Midbrain (tissue), 1 donor: ENCODE measurements at regions not wholly inside any gene's neighbourhood (a gene's known extent, or its start where the extent isn't known, plus 50 kb on each side); places are given as distances from the start of the nearest gene placed in this dataset.

ENCODE experiments used
- DNase-seq: peaks from one replicate; lab custom pipeline; 2025; lab: John Stamatoyannopoulos, UW

DNA sequence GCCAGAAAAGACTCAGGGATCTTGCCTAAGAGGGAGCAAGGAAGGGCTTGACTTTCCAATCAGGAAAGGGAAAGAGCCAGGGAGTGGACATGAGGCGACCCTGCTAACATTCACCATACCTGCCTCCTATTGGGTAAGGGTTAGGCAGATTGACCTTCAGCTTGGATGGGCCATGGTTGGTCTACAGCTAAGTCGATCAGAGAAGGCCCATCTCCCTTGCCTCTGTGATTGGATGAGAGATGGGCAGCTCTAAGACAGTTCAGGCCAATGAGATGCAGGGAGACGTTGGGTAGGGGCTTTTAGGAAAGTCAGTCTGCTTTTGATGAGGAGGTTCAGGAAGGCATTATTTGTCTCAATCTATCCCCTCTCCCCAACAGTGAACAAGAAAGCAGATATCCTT is 135.0 kb upstream of the STC2 start:
- DNase-seq, result no peak

DNA sequence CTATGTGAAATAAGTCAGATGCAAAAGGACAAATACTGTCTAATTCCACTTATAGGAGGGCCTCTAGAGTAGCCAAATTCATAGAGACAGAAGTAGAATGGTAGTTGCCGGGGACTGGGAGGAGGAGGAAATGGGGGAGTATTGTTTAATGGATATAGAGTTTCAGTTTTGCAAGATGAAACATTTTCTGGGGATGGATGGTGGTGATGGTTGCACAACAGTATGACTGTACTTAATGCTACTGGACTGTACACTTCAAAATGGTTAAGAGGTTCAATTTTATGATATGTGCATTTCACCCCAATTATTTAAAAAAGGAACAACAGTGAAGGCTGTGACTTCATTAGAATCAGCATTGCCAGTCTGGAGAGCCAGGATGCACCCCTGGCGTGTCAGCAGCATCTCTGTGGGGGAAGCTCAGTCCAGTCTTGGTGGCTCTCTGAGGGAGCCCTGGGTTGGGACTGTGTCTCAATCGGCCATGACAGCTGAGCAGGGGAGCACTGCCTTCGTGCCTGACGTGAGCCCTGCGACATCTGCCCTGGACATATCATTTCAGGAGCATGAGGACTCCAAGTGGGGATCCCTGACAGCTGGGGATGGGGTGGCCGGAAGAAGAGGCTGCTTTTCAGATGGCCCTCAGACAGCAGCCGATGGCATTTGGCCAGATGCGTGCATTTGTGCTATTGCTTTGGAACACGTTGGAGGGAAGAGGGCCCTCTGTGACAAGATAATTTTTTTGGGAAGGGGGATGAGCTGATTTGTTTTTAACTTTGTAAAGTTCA is 130.8 kb upstream of the STC2 start:
- no peak for DNase-seq

DNA sequence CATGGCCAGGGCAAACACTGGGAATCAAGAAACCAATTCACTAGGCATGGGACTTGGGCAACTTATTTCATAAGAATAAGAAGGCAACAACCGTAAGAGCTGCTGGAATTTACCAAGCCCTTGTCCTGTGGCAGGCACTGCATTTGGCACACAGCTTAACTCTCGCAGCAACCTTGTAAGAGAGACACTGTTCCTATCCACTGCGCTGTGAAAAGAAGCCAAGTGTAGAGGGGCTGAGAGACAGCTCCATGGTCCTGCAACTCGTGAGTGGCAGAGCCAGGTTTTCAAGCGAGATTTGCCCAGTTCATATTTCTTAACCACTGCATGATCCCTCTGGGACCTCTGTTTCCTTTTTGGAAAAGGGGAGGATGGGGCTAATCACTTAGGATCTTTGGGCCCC is 129.3 kb upstream of the STC2 start:
- no peak for DNase-seq

DNA sequence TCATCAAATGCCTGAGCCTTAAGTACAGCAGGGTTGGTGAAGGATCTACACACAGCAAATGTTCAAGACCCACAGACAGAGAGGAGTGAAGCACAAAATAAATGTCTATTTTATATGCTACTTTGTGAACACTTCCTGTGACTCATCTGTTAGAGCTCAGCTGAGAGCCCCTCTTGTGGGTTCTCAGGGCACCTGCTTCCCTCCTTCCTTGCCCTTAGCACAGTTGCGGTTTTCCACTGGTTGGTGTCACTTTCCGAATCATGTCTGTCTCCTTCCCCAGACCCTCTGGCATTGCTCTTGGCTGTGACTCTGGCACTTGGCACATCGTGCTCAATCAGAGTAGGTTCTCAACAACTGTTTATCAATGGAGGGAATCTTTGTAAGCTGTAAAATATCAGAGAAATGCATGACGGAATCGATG is 128.5 kb upstream of the STC2 start:
- no peak for DNase-seq

DNA sequence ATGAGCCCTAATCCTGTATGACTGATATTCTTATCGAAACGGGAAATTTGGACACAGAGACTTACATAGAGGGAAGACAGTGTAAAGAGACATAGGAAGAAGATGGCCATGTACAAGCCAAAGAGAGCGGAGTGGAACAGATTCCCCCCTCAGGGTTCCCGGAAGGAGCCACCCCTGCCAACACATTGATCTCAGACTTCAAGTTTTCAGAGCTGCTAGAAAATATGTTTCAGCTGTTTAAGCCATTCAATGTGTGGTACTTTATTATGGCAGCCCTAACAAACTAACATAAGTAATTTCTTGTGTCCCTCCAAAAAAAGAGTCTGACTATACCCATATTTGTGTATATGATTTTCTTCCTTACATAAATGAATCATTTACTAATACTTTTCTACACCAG is 128.0 kb upstream of the STC2 start:
- no peak for DNase-seq

DNA sequence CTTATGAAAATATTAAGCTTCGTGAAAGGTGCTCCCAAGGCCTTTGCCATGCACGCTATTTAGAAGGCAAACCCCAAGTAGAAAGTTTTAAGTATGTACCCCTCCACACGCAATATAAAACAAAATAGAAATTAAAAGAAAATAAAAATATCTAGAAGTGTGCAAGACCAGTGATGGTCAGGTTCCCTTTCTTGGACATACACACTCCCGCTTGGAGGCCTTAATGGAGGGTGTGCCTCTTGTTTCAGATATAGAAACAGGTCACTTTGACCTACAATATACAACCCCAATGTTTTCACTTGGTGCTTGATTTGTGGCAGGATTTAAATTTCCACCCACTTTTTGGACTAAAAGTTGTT is 127.4 kb upstream of the STC2 start:
- no peak for DNase-seq

DNA sequence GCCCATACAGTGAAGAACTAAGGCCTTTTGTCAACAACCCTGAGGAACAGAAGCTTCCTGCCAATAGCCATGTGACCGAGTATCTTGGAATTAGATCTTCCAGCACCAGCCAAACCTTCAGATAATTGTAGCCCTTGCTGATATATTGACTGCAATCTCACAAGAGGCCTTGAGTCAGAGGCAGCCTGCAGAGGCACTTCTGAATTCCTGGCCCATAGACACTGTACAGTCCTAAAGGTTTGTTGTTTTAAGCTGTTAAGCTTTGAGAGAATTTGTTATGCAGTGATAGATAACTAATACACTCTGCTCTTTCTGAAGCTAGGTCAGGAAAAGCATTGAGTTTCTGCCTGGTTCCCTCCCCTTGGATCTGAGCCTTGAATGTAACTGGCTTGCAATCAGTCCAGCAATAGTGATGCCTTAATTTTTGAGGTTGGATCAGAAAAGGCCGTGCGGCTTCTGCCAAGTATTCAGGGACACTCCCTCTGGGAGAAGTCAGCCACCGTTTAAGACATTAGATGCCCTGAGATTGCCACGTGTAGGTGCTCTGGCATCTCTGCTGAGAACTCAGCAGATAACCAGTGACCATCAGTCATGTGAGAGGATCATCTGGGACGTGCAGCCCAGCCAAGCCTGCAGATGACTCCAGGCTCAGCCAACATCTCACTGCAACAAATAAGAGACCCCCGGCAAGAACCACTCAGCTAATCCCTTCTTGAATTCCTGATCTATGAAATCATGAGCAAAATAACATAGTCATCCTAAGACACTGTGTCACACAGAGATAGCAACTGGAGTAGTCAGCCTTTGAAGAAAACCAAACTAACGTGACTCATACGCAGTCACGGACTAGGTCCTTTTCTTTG is 126.8 kb upstream of the STC2 start:
- no peak for DNase-seq

DNA sequence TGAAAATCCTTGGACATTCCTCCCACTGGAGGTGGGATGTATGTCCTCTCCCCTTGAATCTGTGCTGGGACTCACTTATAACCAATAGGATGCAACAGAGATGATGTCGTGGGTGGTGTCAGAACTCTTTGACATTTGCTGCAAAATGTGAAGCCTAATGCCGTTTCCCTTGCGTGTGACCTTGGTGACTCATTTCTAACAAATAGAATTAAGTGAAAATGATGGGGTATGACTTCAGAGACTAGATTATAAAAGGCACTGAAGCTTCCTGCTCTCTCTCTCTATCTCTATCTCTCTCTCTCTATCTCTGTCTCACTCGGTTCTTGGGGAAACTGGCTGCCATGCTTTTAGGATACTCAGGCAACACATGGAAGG is 126.1 kb upstream of the STC2 start:
- no peak for DNase-seq

DNA sequence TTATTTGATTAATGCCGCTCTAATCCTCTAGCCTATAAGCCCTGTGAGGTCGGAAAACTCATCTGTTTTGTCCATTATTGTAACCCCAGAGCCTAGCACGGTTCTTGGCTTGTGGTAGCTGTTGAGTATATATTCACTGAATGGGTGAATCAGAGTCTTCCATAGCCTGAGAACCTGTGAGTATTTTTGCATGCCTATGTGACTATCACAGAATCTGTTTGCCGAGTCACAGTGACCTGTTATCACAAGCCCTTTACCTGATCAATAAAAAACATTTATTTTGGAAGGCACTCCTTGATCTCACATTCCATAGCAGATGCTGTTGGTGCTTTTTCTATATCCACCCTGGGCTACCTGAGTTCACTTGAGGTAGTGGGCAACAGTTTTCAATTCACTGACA is 125.0 kb upstream of the STC2 start:
- DNase-seq, result no peak

DNA sequence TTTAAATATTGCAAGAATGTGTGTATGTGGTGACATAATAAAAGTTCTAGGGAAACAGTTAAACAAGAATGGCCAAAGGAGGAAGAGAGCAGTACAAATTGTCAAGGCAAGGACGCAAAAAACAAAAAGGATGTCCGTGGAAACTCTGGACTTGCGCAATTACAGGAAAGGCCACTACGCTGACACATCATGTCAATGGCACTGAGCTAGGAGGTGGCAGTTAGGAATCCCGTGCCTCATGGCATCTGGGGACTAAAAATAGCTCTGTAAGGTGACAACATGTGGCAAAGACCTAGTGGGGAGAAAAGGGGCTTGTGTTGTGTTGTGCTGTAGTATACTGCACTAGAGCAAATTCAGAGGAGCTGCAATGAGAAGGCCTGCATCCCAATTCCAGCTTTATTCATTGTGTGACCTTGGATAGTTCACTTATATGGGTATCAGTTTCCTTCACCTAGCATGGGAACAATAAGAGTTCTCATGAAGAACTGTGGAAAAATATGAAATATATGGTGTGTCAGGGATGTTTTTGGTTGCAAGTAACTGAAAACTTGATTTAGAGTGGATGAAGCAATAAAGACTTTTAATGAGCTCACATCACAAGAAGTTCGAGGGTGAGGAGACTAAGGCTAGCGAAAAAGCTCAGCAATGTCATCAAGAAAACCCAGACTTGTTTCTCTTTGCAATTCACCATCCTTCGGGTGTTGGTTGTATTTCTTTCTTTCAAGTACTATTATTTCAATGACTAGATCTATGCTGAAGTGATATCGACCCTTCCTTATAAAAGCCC is 124.1 kb upstream of the STC2 start:
- no peak for DNase-seq

DNA sequence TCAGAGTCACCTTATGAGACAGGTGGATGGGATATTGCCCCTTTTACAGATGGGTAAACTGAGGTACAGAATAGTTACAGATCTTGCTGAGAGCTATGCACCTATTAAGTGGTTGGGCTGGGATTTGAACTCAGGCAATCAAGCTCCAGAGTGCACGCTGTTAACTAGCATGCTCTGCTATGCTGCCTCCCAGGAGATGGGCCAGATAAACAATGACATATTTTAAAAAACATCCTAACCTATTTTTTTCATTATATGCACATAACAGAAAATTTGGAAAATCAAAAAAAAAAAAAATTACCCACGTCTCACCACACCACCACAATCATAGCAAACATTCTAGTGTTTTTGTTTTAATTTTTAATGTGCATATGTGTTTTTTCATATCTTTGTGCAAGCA is 123.4 kb upstream of the STC2 start:
- no peak for DNase-seq

DNA sequence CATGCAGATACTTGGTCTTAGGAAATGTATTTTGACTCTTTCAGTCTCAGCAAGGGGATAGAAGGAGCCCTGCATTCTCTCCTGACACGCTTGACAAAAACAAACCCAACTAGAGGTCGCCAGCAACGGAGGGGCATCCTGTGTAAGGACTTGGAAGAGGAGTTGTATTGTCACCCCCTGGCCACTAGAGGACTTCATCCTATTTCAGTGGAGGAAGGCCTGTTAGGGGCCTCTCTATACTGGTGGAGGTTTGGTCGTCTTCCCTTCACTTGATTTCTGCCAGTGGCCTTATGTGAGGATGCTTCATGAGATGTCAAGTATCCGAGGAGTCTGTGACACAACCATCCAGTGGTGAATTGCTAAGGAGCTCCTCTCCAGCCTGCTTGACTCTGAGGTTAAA is 122.8 kb upstream of the STC2 start:
- no peak for DNase-seq

DNA sequence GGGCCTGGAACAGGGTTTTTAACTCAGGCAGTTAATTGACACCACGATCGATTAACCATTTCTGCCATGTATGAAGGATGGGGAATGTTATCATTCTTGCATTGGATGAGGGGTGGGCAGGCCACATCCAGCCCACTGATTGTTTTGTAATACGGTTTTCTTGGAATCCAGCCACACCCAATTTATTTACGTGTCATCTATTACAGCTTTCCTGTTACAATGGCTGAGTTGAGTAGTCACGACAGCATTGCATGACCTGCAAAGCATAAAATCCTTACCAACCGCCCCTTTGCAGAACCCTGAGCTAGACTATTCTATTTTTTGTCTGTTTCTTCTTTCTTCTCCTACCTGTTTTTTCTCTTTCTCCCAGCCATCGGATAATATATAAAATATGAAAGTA is 122.0 kb upstream of the STC2 start:
- DNase-seq, result no peak

DNA sequence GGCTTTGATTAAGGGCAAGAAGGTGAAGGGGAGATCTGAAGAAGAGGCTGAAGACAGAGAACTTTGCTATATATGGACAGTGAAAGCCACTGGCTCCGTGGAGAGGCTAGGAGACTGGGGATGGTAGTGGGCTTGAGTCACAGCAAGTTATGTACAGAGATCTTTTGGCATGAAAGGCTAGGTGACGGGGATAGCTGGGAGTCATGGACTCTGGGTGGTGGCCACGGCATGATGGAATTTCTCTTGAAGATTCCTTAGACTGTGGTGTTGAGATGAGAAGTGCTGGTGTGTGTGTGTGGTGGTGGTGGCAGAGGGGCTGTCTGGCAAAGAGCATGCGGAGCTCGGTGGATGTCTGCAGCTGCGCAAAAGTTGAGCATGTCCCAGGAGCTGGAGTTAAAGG is 120.6 kb upstream of the STC2 start:
- DNase-seq, result no peak

DNA sequence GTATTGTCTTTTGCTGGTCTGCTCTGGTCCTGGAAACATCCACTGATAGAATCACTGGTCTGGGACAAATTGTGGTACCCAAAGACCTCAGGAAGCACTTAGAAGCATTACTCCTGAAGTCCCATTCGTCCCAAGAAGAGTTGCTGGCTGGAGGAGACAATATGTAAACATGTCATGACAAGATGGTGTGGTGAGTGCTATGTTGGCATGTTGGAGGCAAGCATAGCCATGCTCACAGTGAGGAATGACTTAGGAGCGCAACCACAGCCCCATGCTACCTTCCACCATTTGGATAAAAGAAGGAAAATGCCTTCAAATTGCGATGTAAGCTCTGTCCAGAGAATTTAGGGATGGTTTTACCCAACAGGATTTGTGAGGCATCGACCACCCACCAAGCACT is 115.8 kb upstream of the STC2 start:
- no peak for DNase-seq

DNA sequence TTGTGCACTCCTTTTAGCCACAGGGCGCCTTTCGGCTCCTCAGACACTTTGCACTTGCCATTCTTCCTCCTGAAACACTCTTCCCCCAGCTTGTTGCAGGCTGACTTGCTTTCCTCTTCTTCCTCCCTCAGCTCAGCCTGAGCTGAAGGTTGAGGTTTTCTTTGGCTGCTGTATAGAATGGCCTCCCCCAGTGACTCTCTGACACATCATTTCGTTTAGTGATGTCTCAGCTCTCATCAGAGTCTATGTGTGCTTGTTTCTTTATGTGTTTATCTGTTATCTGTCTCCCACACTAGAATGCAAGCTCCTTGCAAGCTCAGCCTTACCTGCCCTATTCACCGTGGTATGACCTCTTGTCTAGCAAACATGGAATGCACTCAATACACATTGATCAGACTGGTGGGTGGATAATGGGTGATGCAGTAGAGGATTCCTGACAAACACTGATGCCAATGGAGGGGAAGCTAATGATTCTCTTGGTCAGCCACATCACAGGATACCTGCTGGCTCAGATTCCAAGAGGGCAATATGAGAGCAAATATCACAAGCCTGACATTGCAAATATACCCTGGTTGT is 112.9 kb upstream of the STC2 start:
- DNase-seq, result no peak

DNA sequence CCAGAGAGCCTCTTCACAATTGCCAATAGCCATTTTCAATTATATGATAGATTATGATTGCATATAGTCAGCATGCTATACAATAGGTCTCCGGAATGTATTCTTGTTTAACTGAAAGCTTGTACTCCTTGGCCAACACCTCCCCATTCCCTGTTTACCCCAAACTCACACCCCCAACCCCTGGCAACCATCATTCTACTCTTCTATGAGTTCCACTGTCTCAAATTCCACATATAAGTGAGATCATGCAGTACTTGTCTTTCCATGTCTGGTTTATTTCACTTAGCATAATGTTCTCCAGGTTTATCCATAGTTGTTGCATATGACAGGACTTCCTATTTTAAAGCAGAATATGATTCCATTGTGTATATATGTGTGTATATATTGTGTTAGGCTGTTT is 110.7 kb upstream of the STC2 start:
- DNase-seq, result no peak

DNA sequence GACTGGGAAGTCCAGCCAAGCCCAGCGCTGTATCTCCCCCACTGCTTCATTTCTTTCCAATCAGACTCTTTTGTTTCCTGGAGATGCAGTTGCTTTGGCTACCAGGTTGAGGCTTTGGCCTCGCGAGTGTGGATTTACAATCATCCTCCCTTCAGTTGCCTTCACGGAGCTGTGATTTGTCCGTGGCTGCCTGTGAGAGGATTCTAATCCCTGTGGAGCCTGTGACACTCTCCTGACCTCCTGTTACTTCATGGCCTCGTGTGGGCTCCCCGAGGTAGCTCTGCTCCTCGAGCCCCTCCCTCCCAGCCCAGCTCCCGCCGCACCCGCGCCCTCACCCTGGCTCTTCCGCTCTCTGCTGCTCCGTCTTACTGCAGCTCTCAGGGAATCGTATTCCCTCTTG is 107.2 kb upstream of the STC2 start:
- DNase-seq, result no peak

DNA sequence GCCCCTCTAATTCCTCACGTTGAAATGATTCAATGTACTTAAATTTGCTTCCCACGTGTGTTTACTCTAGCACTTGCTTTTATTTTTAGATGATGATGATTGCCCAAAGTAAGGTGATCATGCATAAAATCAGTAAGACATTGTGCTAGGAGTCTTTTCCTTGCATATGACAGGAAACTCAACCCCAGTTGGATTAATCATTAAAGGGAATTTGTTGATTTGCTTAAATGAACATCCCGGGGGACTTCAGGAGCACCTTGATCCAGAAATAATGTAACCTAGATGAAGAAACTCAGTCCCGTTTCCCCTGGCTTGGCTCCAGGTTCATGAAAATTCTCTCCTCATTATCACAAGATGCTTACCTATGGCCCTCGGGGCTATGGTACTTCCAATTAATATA is 106.1 kb upstream of the STC2 start:
- no peak for DNase-seq

DNA sequence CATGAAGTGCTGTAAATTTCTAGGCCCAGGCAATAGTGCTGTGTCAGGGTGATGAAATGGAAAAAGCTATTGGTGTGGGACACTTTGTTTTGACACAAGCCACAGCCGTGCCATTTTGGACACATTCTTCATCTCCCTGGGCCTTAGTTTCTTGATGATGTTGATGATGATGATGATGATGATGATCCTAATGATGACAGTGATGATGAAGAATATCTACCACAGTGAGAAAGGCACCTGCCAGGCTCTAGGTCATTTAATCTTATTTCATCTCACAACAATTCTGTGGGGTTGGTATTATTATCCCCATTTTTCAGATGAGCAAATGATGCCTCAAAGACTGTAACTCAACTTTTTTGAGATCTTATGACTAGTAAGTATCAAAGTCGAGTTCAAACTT is 102.2 kb upstream of the STC2 start:
- no peak for DNase-seq

DNA sequence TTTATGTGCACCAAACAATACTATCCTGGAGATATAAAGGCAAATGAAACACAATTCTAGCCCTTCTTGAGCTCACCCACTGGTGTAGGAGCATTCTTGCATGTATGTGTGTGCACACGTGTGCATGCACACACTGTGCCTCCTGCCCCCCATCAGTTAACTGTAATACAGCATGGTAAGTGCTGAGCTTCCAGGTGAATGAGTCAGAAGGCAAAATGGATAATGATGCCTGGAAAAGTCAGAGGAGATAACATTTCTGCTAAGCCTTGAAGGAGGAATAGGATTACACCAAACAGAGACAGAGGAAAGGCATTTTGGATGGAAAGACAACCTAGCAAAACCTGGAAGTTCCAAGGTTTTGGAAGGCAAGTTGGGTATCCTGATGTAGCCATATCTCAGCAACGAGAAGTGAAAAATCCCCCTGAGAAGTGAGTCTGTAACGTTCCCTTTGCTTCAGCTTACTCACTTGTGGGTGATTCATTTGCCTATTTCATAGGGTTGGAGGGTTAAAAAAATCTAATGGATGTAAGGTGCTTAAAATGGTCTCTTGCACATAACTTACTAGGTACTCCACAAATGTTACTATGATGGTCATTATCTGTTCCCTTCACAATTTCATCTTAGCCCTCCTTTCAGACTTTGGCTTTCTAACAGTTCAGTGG is 101.4 kb upstream of the STC2 start:
- DNase-seq, result no peak
